ENCODE measurements at regions not wholly inside any gene's neighbourhood (a gene's known extent, or its start where the extent isn't known, plus 50 kb on each side); places are given as distances from the start of the nearest gene placed in this dataset.

- H3K4me3 ChIP-seq, result no peak overlapping the region
- H3K9me3 ChIP-seq, result no peaks in the 10 kb centered on the region
- no peak overlapping the region for H3K27ac ChIP-seq
- no peaks in the 10 kb centered on the region for H3K4me1 ChIP-seq
- intact Hi-C loops (cut with DNase I), result no loop called here
- WGBS, 2 donors, result 73 to 86% methylated on average over 10 of the region's 10 CpGs
- FAIRE-seq, result no peak
- DNase-seq, result no peak
- H3K27me3 ChIP-seq, result no peaks in the 10 kb centered on the region
- ATAC-seq, result no peak
- H3K36me3 ChIP-seq, result no peaks in the 10 kb centered on the region
- TF ChIP-seq CTCF (IDR thresholded peaks at IDR 0.05), result no peak
Observed at GRCh38 chr12:118520214-118521035, 144.1 kb downstream of the SUDS3 start.

GRCh38 chr12:118521036-118521370, 144.6 kb downstream of the SUDS3 start:
- DNase-seq, result no peak
- no peak overlapping the region for H3K4me3 ChIP-seq
- H3K36me3 ChIP-seq, result no peaks in the 10 kb centered on the region
- H3K4me1 ChIP-seq, result no peaks in the 10 kb centered on the region
- ATAC-seq, result no peak
- no peak for TF ChIP-seq CTCF (IDR thresholded peaks at IDR 0.05)
- 20 to 25% methylated on average over 2 of the region's 2 CpGs for WGBS, 2 donors
- intact Hi-C loops (cut with DNase I), result no loop called here
- no peaks in the 10 kb centered on the region for H3K9me3 ChIP-seq
- FAIRE-seq, result no peak
- H3K27ac ChIP-seq, result no peak overlapping the region
- H3K27me3 ChIP-seq, result no peaks in the 10 kb centered on the region

GRCh38 chr12:118524446-118524845, 148.1 kb downstream of the SUDS3 start:
- intact Hi-C loops (cut with DNase I), result no loop called here
- H3K4me1 ChIP-seq, result peaks cover 0 to 6% (median 0%) of the 10 kb centered on the region in 3 donors
- WGBS, 2 donors, result 89 to 91% methylated on average over 4 of the region's 4 CpGs
- no peaks in the 10 kb centered on the region for H3K36me3 ChIP-seq
- no peak overlapping the region for H3K4me3 ChIP-seq
- H3K9me3 ChIP-seq, result no peaks in the 10 kb centered on the region
- H3K27ac ChIP-seq, result no peak overlapping the region
- DNase-seq (no peak), ATAC-seq (no peak), FAIRE-seq (no peak)
- TF ChIP-seq CTCF (IDR thresholded peaks at IDR 0.05), result no peak
- H3K27me3 ChIP-seq, result no peaks in the 10 kb centered on the region

DNA sequence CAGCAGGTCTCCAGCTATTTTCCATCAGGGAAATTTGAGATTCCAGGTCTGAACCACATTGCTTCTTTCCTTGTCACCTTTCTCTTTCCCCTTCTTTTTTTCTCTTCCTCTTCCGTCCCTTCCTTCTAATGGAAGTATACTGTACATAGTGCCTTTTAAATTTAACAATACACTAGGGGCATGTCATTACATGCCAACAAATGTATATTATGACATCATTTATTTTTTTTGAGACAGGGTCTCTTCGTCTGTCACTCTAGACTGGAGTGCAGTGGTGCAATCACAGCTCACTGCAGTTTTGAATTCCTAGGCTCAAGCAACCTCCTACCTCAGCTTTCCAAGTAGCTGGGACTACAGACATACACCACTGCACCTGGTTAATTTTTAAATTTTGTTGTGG, 148.9 kb downstream of the SUDS3 start:
- H3K4me3 ChIP-seq, result no peak overlapping the region
- FAIRE-seq, result no peak
- no peaks in the 10 kb centered on the region for H3K9me3 ChIP-seq
- peaks cover 0 to 6% (median 0%) of the 10 kb centered on the region in 3 donors for H3K4me1 ChIP-seq
- TF ChIP-seq CTCF (IDR thresholded peaks at IDR 0.05), result no peak
- no peak for DNase-seq
- intact Hi-C loops (cut with DNase I), result no loop called here
- H3K27me3 ChIP-seq, result no peaks in the 10 kb centered on the region
- no peaks in the 10 kb centered on the region for H3K36me3 ChIP-seq
- no peak for ATAC-seq
- WGBS, 2 donors, result 49 to 71% methylated on average over 2 of the region's 2 CpGs
- H3K27ac ChIP-seq, result no peak overlapping the region

Data from pancreas (tissue), 10 donors.